HG02588 (cell line): ENCODE measurements at regions not wholly inside any gene's neighbourhood (a gene's known extent, or its start where the extent isn't known, plus 50 kb on each side); places are given as distances from the start of the nearest gene placed in this dataset.

Experiments used
- ATAC-seq: cut with Tn5 transposase; IDR thresholded peaks from one replicate; pipeline ENCODE4 v1.9.1; 2021; ENCODE audit warnings: mild to moderate bottlenecking, moderate library complexity; ENCODE audit not compliant: unreplicated experiment

GRCh38 chr12:115712676-115713075 is 564.8 kb downstream of the MED13L start:
- ATAC-seq, result no peak

- no peak for ATAC-seq
These were observed 567.4 kb downstream of the MED13L start for GRCh38 chr12:115710104-115710564.

- ATAC-seq, result no peak
These were observed 567.9 kb downstream of the MED13L start for GRCh38 chr12:115709540-115710011.

- no peak for ATAC-seq
These were observed 568.7 kb downstream of the MED13L start for GRCh38 chr12:115708801-115709200.

- ATAC-seq, result no peak
These were observed 576.5 kb downstream of the MED13L start for GRCh38 chr12:115700896-115701465.

- no peak for ATAC-seq
These were observed 577.4 kb downstream of the MED13L start for GRCh38 chr12:115700081-115700480.

- no peak for ATAC-seq
These were observed 579.2 kb downstream of the MED13L start for GRCh38 chr12:115698257-115698656.

- no peak for ATAC-seq
These were observed 580.2 kb downstream of the MED13L start for GRCh38 chr12:115697340-115697739.

- no peak for ATAC-seq
These were observed 582.9 kb downstream of the MED13L start for GRCh38 chr12:115694564-115694963.

- ATAC-seq, result no peak
These were observed 583.5 kb downstream of the MED13L start for GRCh38 chr12:115693970-115694369.

- no peak for ATAC-seq
These were observed 586.4 kb downstream of the MED13L start for GRCh38 chr12:115691123-115691522.

GRCh38 chr12:115687094-115687493 is 590.4 kb downstream of the MED13L start:
- ATAC-seq, result no peak

GRCh38 chr12:115683240-115683780 is 594.2 kb downstream of the MED13L start:
- no peak for ATAC-seq

- no peak for ATAC-seq
These were observed 596.5 kb downstream of the MED13L start for GRCh38 chr12:115680967-115681366.

- ATAC-seq, result no peak
These were observed 604.9 kb downstream of the MED13L start for GRCh38 chr12:115672506-115673080.

- ATAC-seq, result no peak
These were observed 605.4 kb downstream of the MED13L start for GRCh38 chr12:115672086-115672485.

GRCh38 chr12:115670869-115671268 is 606.6 kb downstream of the MED13L start:
- no peak for ATAC-seq

- no peak for ATAC-seq
These were observed 610.4 kb downstream of the MED13L start for GRCh38 chr12:115667116-115667515.

- no peak for ATAC-seq
These were observed 611.3 kb downstream of the MED13L start for GRCh38 chr12:115666168-115666567.

GRCh38 chr12:115661112-115661511 is 616.4 kb downstream of the MED13L start:
- ATAC-seq, result no peak

- no peak for ATAC-seq
These were observed 617.2 kb downstream of the MED13L start for GRCh38 chr12:115660211-115660805.

GRCh38 chr12:115659422-115659821 is 618.1 kb downstream of the MED13L start:
- no peak for ATAC-seq
